ENCODE measurements at regions not wholly inside any gene's neighbourhood (a gene's known extent, or its start where the extent isn't known, plus 50 kb on each side); places are given as distances from the start of the nearest gene placed in this dataset.

DNA sequence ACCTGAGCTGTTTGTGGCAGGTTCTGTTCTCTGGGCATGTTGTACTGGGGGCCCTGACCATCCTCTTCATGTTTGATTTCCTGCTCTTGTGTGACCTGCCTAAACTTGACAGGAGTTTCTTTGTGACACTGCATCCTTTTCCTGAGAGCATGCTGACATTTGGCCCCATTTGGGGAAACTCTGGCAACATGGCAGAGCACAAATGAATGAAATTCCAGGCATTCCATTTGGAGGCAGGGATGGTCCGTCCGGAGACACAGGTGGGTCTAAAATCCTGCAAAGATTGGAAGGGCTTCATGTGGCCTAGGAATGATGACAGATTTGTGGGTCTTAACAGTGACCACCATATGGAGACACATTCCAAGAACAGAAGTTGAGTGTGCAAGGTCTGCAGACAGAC, 184.0 kb downstream of the FCRL5 start:
- no peaks in the 10 kb centered on the region for H3K9me3 ChIP-seq (ENCODE audit: control insufficient read depth in 4 of 4, insufficient read depth in 3 of 4, low read length in 3 of 4)
- TF ChIP-seq, protein P1, sequence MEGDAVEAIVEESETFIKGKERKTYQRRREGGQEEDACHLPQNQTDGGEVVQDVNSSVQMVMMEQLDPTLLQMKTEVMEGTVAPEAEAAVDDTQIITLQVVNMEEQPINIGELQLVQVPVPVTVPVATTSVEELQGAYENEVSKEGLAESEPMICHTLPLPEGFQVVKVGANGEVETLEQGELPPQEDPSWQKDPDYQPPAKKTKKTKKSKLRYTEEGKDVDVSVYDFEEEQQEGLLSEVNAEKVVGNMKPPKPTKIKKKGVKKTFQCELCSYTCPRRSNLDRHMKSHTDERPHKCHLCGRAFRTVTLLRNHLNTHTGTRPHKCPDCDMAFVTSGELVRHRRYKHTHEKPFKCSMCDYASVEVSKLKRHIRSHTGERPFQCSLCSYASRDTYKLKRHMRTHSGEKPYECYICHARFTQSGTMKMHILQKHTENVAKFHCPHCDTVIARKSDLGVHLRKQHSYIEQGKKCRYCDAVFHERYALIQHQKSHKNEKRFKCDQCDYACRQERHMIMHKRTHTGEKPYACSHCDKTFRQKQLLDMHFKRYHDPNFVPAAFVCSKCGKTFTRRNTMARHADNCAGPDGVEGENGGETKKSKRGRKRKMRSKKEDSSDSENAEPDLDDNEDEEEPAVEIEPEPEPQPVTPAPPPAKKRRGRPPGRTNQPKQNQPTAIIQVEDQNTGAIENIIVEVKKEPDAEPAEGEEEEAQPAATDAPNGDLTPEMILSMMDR (IDR thresholded peaks at IDR 0.05; ENCODE audit: control extremely low read depth, extremely low read depth): no peak
- no peaks in the 10 kb centered on the region for H3K4me1 ChIP-seq (ENCODE audit: control insufficient read depth in 5 of 5, insufficient read depth in 5 of 5, low read length in 5 of 5)
- ATAC-seq (ENCODE audit: insufficient read depth, low FRiP score): no peak
- no peak overlapping the region for H3K4me3 ChIP-seq
- 64 to 78% methylated on average over 2 of the region's 2 CpGs for WGBS, 2 donors
- H3K27ac ChIP-seq (ENCODE audit: low read depth in 1 of 2, low read length in 1 of 2): no peak overlapping the region
- H3K9ac ChIP-seq (ENCODE audit: insufficient read depth in 1 of 2, low read length in 2 of 2): no peak overlapping the region
- no peaks in the 10 kb centered on the region for H3K27me3 ChIP-seq (ENCODE audit: control insufficient read depth in 3 of 3, insufficient read depth in 3 of 3, low read length in 2 of 3)
- H3K36me3 ChIP-seq (ENCODE audit: control insufficient read depth in 4 of 4, insufficient read depth in 4 of 4, low read length in 4 of 4): no peaks in the 10 kb centered on the region
- DNase-seq: no peak

DNA sequence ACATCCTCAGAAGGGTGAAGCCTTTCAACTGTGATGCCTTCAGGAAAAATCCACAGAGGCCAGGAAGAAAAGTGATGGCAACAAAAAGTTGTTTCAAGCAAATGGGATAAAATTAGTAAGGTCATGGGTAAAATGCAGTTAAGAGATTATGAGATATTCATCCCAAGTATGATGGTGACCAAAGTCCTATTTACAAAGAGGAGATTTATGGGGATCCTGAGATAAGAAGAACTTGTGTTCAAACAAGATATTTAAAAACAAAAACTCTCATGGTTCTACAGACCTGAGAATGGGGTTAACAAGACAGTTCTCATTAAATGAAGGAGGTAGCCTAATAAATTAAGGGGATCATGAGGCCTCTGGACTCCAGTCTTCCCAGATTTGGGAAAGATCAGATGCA, 184.4 kb downstream of the FCRL5 start:
- TF ChIP-seq, protein P1 (IDR thresholded peaks at IDR 0.05; ENCODE audit: control extremely low read depth, extremely low read depth): no peak
- no peaks in the 10 kb centered on the region for H3K9me3 ChIP-seq (ENCODE audit: control insufficient read depth in 4 of 4, insufficient read depth in 3 of 4, low read length in 3 of 4)
- no peak for DNase-seq
- no peaks in the 10 kb centered on the region for H3K4me1 ChIP-seq (ENCODE audit: control insufficient read depth in 5 of 5, insufficient read depth in 5 of 5, low read length in 5 of 5)
- H3K27ac ChIP-seq (ENCODE audit: low read depth in 1 of 2, low read length in 1 of 2): no peak overlapping the region
- no peaks in the 10 kb centered on the region for H3K27me3 ChIP-seq (ENCODE audit: control insufficient read depth in 3 of 3, insufficient read depth in 3 of 3, low read length in 2 of 3)
- no peak for ATAC-seq (ENCODE audit: insufficient read depth, low FRiP score)
- H3K36me3 ChIP-seq (ENCODE audit: control insufficient read depth in 4 of 4, insufficient read depth in 4 of 4, low read length in 4 of 4): no peaks in the 10 kb centered on the region
- no peak overlapping the region for H3K4me3 ChIP-seq
- no peak overlapping the region for H3K9ac ChIP-seq (ENCODE audit: insufficient read depth in 1 of 2, low read length in 2 of 2)

DNA sequence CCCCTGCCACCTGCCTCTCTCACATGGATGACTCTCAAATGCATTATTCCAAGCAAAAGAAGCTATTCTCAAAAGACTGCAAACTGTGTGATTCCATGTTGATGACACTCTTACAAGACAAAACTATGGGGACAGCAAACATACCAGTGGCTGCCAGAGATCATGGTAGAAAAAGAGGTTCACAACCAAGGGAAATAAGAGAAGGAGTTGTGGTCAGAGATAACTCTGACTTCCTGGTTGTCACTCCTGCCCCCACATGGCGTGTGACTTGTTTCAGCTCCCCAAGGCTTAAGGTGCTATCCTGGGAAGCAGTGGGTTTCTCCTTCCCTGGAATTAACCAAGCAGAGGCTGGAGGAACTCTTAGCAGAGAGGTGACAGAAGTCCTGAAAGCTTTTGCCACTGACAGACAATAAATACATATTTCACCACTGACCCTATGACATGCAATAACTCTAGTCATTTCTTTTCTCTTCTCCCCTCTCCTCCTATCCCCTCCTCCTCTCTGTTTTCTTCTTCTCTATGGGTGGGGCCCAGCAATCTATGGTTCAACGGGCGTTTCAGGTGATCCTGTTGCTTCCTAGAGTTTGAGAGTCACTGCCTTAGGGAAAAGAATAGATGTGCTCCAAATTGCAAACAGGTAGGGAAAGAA, 185.1 kb downstream of the FCRL5 start:
- 73% methylated on average over 3 of the region's 3 CpGs for WGBS, 2 donors

More for the DNA sequence above, 185.1 kb downstream of the FCRL5 start:
- Histone ChIP-seq H3K9me3 (ENCODE audit: control insufficient read depth in 4 of 4, insufficient read depth in 3 of 4, low read length in 3 of 4) (no peaks in the 10 kb centered on the region), H3K9ac (ENCODE audit: insufficient read depth in 1 of 2, low read length in 2 of 2) (no peak overlapping the region), H3K36me3 (ENCODE audit: control insufficient read depth in 4 of 4, insufficient read depth in 4 of 4, low read length in 4 of 4) (no peaks in the 10 kb centered on the region), H3K4me1 (ENCODE audit: control insufficient read depth in 5 of 5, insufficient read depth in 5 of 5, low read length in 5 of 5) (no peaks in the 10 kb centered on the region), H3K27me3 (ENCODE audit: control insufficient read depth in 3 of 3, insufficient read depth in 3 of 3, low read length in 2 of 3) (no peaks in the 10 kb centered on the region), H3K4me3 (no peak overlapping the region), H3K27ac (ENCODE audit: low read depth in 1 of 2, low read length in 1 of 2) (no peak overlapping the region)
- ATAC-seq (ENCODE audit: insufficient read depth, low FRiP score) (no peak), DNase-seq (no peak)
- TF ChIP-seq, protein P1 (IDR thresholded peaks at IDR 0.05; ENCODE audit: control extremely low read depth, extremely low read depth): no peak

All from lung (tissue), 11 donors.